Globus pallidus (tissue), 1 donor: ENCODE measurements at regions not wholly inside any gene's neighbourhood (a gene's known extent, or its start where the extent isn't known, plus 50 kb on each side); places are given as distances from the start of the nearest gene placed in this dataset.

Experiments used
- DNase-seq: peaks from one replicate; pipeline ENCODE4 v3.0.0-alpha.2; 2015; ENCODE audit warnings: low spot score

DNA sequence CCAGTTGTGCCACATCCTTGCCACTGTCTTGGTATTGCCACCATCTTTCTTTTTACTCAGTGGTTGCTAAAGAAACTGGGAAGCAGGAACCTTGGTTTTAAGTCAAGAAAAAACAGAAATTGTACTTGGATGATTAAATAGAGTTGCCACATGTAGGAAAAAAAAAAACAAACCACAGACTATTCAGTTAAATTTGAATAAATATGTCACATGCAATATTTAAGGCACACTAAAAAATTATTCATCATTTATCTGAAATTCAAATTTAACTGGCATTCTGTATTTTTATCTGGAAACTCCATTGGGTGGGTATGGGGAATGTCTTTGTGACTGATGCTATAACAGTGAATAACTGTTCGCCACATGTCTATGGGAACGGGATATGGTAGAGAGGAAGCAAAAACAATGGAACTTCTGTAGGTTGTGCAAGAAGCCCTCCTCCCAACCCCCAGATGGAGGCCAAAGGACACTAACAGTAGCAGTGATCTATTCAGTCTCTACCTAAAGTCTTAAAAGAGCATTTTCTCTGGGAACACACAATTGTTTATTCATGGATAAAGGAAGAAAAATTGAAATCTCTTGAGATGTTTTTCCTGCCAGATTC lies 57.0 kb upstream of the PLAC8 start:
- no peak for DNase-seq

DNA sequence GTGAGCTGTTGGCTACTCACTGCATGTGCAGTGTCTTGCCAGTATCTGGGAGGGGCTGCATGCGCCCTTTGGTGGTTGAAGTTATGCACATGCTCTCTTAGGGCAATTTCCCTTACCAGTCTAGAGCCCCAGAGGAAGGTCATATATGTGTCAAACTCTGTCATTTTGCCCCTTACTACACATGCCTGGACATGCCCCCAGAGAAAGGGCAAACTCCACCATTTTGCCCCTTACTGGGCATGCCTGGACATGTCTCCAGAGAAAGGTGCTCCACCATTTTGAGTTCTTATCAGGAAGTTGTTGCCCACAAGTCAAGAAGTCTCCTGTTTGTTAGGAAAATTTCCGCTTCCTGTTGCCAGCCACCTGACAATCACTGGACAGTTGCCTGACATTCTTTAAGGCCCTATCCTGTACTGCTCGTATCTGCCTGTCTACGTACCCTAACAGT lies 56.4 kb upstream of the PLAC8 start:
- no peak for DNase-seq
